Liver (tissue), 3 donors: ENCODE measurements at regions not wholly inside any gene's neighbourhood (a gene's known extent, or its start where the extent isn't known, plus 50 kb on each side); places are given as distances from the start of the nearest gene placed in this dataset.

ENCODE experiments used
- FOXA1 ChIP-seq: IDR thresholded peaks from 2 replicates; pipeline ENCODE4 v1.6.1; 2016; ENCODE audit warnings: antibody characterized with exemption
- GABPA ChIP-seq, 2 donors: IDR thresholded peaks in 1 of 2; conservative IDR thresholded peaks in 1 of 2; 2 replicates each; pipeline ENCODE4 v1.6.1; 2016; ENCODE audit warnings: antibody characterized with exemption in 2 of 2, mild to moderate bottlenecking in 1 of 2, moderate library complexity in 1 of 2
- JUND ChIP-seq, 2 donors: IDR thresholded peaks; 2 replicates each; pipeline ENCODE4 v1.6.1; 2016; ENCODE audit warnings: antibody characterized with exemption in 2 of 2
- MAX ChIP-seq: IDR thresholded peaks from 2 replicates; pipeline ENCODE4 v1.6.1; 2016; ENCODE audit warnings: antibody characterized with exemption
- RAD21 ChIP-seq, 2 donors: IDR thresholded peaks; 2 replicates each; pipeline ENCODE4 v1.6.1; 2016; ENCODE audit warnings: antibody characterized with exemption in 2 of 2, mild to moderate bottlenecking in 2 of 2
- REST ChIP-seq: IDR thresholded peaks from 2 replicates; pipeline ENCODE4 v1.6.1; 2016; ENCODE audit warnings: antibody characterized with exemption, mild to moderate bottlenecking
- RXRA ChIP-seq, 2 donors: IDR thresholded peaks; 2 replicates each; pipeline ENCODE4 v1.6.1; 2017 to 2018; ENCODE audit warnings: antibody characterized with exemption in 2 of 2, mild to moderate bottlenecking in 1 of 2
- SP1 ChIP-seq: IDR thresholded peaks from 2 replicates; pipeline ENCODE4 v1.6.1; 2018; ENCODE audit warnings: antibody characterized with exemption, mild to moderate bottlenecking
- TF ChIP-seq, protein P1 (sequence below): fragments of 150-350 bp; IDR thresholded peaks from 2 replicates; pipeline ENCODE4 v1.5.1; 2017; ENCODE audit warnings: improper control_type of control experiment, low read depth, low read length; ENCODE audit not compliant: missing input control
- donor health status: healthy.
- donor health status: healthy.

DNA sequence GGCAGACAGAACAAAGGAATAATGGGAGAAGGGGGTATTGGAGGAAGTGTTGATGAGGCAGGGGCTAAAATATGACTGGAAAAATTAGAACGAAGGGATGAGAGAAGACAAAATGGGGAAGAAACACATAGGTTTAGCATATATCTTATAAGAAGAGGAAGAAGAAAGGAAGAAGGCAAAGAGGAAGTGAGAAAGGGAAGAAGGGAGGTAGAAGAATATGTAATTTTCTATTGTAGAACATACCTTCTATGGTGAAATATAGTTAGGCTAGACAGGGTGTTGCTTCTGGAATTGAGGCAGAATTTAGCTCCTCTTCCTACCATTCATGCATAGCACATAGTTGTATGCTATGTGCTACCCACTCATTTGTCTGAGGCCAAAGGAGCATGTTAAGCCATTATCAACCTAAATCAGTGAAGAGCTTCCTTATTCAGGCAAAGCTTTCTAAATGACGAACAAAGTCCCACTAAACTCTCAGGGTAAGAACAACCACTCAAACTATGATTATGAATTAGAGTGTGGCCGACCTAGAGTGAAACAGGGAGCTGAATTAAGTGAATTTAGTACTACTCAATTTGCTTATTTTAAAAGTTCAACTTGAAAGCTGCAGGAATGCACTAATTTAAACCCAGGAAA lies 180.9 kb upstream of the GALNT5 start:
- TF ChIP-seq, protein P1, sequence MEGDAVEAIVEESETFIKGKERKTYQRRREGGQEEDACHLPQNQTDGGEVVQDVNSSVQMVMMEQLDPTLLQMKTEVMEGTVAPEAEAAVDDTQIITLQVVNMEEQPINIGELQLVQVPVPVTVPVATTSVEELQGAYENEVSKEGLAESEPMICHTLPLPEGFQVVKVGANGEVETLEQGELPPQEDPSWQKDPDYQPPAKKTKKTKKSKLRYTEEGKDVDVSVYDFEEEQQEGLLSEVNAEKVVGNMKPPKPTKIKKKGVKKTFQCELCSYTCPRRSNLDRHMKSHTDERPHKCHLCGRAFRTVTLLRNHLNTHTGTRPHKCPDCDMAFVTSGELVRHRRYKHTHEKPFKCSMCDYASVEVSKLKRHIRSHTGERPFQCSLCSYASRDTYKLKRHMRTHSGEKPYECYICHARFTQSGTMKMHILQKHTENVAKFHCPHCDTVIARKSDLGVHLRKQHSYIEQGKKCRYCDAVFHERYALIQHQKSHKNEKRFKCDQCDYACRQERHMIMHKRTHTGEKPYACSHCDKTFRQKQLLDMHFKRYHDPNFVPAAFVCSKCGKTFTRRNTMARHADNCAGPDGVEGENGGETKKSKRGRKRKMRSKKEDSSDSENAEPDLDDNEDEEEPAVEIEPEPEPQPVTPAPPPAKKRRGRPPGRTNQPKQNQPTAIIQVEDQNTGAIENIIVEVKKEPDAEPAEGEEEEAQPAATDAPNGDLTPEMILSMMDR, result no peak
- TF ChIP-seq JUND (IDR thresholded peaks at IDR 0.05) (no peak), REST (no peak), RAD21 (IDR thresholded peaks at IDR 0.05) (no peak), RXRA (IDR thresholded peaks at IDR 0.05) (no peak), MAX (no peak), FOXA1 (no peak), SP1 (no peak), GABPA (IDR thresholded peaks at IDR 0.05 in 1 of 2, conservative IDR thresholded peaks at IDR 0.05 in 1 of 2) (no peak)
